GM18870 (cell line): ENCODE measurements at regions not wholly inside any gene's neighbourhood (a gene's known extent, or its start where the extent isn't known, plus 50 kb on each side); places are given as distances from the start of the nearest gene placed in this dataset.

Experiments
- ATAC-seq: cut with Tn5 transposase; IDR thresholded peaks from one replicate; pipeline ENCODE4 v1.9.1; 2021; ENCODE audit warnings: moderate library complexity; ENCODE audit not compliant: unreplicated experiment

DNA sequence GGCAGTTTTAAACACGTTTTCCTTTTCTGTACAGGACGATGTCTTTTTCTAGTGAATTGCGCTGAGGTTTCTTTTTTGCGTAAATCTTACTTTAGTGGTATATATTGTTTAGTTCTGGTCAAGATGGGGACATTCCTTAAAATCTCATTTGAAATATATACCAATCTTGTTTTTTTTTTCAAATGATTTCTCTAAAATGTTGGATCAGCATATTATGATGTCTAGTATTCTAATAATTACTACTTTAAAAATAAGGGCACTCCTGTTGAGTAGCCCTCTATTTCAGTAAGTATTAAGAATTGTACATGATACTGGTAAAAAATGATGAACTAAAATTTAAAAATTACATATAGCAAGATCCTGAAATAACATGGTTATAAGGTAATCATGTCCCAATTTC is 224.1 kb upstream of the ARHGAP24 start:
- no peak for ATAC-seq

DNA sequence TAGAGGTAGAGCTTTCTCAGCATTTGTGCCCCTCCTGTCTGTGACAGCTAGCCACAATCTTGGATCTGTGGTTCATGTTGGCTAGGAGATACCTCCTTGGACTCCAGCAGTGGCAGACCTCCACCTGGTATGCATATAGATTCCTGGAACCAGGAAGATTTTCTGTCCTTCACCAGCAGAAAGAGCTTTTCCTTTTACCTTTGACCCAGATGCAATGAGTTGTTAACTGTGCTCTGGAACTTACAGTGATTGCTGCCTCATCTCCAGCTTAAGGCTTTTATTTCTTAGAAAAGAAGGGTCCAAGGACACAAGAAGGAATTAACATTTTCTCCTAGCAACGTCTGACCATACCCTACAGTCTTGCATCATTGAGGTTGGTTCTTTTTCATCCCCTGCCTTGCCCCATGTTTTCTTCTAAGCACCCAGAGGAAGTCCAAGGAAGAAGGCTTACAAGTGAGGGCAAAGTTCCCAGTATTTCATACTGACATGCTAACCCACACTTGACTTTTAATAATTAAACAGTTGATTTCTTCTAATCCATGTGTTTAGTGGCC is 217.1 kb upstream of the ARHGAP24 start:
- no peak for ATAC-seq

DNA sequence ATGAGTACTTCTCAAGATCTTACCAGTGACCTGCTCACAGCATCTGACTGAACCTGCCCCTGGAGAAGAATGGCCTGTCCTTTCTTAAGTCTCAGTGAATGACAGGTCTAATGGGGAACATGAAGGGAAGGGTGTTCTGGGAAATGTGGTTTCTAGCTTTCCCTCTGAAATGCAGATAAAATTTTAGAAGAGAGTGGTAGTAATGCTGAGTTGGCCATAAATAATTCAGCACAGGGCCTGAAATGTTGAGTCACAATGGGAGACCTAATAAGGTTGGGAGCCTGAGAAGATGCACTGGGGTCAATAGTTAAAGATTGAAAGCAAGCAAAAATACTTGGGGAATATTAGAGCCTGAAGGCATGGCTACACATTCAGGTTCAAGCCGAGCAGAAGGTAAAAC is 214.9 kb upstream of the ARHGAP24 start:
- no peak for ATAC-seq

DNA sequence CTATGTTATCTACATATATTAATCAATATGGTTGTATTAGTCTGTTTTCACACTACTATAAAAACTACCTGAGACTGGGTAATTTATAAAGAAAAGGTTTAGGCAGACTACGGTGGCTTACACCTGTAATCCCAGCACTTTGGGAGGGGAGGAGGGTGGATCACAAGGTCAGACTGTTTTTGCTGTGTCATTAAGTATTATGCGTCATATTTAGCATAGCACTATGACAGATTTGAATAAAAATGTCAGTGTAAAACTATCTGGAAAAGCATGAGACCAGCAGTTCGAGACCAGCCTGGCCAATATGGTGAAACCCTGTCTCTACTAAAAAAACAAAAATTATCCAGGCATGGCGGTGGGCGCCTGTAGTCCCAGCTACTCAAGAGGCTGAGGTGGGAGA is 209.7 kb upstream of the ARHGAP24 start:
- ATAC-seq = no peak

DNA sequence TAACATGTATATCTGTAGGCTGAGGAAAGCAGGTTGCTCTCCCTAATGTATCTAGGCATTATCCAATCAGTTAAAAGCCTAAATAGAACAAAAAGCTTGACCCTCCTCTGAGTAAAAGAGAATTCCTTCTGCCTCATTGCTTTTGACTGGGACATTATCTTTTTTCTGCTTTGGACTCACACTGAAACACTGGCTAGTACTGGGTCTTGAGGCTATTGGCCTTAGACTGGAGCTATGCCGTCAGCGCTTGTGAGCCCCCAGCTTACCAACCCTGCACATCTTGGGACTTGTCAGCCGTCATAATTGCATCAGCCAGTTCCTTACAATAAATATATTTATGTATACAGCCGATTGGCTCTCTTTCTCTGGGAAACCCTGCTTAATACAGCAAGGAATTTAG is 206.8 kb upstream of the ARHGAP24 start:
- no peak for ATAC-seq

DNA sequence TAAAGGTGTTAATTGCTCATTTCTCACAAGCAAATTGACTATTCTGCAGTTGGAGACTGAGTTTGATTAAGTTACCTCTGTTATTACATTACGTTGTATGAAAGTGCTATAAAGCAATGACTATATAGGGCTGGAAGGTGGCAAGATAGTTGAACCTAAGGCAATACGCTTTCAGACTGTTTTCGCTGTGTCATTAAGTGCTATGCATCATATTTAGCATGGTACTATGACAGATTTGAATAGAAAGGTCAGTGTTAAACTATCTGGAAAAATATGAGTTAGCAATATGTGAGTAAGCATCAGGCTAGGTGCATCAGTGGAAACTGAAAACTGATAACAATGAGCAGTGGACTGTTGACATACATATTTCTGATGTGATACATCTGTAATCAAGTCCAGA is 206.0 kb upstream of the ARHGAP24 start:
- no peak for ATAC-seq

DNA sequence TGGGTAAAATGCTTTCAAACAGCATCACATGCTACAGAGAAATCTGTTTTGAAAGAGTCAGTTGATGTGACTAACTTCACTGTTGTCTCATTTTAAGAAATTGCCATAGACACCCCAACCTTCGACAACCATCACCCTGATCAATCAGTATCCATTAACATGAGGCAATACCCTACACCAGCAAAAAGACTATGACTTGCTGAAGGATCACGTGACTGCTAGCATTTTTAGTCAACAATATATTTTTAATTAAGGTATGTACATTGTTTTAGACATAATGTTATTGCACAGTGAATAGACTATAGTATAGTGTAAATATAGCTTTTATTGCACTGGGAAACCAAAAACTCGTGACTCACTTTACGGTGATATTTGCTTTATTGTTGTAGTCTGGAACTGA is 200.0 kb upstream of the ARHGAP24 start:
- no peak for ATAC-seq

DNA sequence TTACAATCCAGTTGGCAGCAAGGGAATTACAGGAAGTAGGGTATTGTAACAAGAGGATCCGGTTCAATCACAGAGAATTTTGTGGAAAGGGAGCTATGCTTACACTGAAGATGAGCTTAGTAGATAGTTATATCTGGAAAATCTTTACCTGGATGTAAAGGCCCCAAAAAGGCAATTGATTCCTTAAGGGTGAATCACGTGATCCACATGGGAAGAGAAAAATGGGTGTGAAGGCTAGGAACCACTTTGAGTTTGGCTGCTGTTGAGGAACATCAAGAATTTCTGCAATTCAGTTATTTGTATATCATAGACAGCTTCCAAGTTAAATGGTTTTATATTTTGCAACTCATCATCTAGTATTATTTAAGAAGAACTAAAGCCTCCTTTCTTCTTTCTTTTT is 194.0 kb upstream of the ARHGAP24 start:
- no peak for ATAC-seq

DNA sequence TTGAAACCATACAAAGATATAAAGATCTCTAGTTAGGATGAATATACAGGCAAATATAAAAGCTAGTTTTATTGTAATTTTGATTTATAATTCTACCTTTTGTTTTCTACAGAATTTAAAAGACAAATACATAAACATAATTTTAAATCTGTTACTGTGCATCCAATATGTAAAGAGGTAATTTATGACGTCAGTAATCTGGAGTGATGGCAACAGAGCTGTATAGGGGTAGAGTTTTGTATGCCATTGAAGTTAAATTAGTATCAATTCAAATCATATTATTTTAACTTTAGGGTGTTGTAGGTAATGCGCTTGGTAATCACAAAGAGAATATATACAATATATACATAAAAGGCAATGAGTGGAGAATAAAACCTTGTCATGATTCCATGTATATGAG is 183.7 kb upstream of the ARHGAP24 start:
- no peak for ATAC-seq

DNA sequence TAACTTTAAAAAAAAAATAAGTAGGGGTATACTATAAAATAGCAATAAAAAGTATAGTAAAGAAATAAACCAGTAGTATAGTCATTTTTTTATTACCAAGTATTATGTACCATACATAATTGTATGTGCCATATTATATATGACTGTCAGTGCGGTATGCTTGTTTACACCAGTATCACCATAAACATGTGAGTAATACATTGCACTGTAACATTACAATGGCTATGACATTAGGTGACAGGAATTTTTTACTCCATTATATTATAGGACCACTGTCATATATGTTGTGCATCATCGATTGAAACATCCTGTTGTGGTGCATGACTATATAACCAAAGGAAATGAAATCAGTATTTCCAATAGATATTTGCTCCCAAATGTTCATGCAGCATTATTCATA is 176.9 kb upstream of the ARHGAP24 start:
- ATAC-seq = no peak

DNA sequence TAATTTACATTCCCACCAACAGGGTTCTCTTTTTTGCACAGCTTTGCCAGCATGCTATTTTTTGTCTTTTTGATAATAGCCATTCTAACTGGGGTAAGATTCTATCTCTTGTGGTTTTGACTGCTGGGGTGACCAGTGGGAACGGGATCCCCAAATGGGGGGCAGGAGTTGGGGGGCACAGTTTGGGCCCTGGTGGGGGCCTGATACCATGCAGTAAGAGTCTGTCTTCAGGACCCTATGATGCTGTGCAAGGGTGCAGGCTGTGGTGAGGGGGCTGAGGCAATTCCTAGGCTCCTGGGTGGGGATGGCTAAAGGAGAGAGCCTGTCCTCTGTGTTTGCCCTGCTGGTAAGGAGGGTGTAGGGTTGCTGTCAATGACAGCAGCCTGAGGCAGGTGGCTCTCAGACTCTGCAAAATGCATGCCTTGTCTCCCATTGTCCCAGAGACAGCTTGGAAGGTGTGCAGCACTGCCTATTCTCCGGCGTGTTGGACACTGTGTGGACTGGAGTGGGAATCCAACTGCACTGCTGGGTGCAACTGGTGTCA is 172.7 kb upstream of the ARHGAP24 start:
- no peak for ATAC-seq

DNA sequence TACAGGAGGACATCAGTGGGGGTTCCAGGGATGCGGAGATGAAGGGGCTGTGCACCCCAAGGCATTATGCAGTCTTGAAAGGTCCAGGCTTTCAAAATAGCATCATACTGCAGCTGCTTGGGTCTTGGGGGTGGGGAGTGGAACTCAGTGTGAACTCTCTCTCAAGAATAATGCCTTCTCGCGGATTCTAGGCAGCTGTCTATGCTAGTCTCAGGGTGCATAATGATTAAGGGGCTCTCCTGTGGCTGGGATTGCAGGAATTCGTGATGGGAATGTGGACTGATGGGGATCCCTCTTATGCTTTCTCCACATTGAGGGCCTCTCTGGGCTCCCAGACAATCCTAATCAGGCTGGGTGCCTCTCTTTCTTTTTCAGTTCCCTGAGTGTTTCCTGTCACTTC is 172.2 kb upstream of the ARHGAP24 start:
- no peak for ATAC-seq

DNA sequence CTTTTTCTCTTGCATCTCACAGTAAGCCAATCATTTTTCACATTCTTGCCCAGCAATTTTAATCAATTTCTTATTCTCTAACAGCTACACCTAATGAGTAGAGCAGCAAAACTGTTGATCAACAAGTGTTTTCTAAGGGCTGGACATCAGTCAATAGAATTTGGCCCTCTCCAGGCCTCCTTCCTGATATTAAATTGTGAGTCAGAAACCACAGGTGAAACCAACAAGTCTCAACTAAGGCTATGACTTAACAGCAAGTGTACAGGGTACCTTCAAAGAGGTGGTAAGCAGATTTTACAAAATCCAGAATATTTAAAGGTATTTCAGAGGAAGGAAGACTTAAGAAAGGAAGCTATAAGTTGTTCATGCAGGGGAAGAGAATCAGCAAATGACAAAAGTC is 156.5 kb upstream of the ARHGAP24 start:
- ATAC-seq = no peak

DNA sequence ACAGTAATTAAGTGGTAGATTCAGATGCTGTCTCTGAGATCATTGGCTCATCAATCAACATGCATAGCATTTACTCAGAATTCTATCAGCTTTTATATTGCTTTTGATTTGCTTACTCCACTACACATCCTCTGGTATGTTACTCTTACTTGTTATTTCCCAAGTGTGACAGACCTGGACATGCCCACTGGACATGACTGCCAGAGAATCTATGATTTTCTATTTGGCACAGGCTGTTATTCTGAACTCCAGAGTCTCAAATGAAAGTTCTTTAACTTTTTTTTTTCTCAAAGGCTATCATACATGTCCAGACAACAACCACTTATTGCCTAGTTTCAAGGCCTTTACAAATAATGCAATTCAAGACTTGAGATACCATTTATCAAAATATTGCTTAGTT is 116.1 kb upstream of the ARHGAP24 start:
- ATAC-seq = no peak

DNA sequence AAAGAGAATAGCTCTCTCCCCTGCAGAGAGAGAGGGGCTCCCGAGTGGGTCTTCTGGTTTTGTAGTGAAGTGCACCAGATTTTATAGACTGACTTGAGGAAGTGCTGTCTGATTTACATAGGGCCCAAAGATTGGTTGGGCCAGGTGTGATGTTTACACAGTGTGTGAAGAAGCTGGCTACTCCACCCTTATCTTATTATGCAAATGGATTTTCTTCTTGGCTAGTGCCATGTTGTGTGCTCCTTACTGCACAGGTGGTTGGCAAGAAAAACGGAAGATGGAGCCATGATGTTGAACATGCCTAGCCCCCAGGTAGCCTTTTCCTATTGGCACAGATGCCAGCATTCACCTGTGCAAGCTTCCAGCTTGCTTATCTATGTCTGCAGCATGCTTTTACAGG is 112.4 kb upstream of the ARHGAP24 start:
- no peak for ATAC-seq

DNA sequence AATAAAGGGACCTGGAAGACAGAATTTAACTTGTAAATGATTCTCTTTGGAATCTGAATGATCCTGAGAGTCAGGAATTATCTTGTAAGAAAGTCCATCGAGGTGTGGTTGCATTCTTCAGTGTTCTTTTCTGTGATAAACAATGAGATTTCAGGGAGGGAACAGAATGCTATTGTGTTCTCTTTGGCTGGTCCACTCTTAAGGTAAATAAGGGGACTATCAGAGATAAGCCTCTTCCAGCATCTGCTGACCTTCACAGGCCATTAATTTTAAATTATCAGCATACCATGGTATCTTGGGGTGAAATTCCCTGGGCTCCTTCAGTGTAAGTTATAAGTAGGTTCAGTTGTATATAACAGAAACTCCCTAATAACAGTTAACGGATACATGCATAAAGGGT is 107.1 kb upstream of the ARHGAP24 start:
- no peak for ATAC-seq

DNA sequence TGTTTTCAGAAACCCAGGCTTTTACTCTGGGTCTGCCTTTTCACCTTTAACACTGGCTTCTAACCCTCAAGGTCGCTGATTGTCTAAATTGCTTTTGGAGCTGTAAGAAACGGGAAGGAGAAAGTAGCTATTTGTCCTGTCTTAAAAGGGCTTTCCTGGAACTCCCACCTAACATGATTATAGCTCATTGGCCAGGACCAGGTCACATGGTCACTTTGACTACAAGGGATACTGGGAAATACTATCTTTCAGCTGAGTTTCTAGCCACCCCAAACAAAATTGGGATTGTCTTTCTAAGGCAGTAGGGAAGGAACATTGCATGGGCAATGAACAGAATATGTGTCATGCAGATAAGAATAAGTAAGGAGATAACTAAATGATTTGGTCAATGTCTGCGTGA is 106.7 kb upstream of the ARHGAP24 start:
- no peak for ATAC-seq

DNA sequence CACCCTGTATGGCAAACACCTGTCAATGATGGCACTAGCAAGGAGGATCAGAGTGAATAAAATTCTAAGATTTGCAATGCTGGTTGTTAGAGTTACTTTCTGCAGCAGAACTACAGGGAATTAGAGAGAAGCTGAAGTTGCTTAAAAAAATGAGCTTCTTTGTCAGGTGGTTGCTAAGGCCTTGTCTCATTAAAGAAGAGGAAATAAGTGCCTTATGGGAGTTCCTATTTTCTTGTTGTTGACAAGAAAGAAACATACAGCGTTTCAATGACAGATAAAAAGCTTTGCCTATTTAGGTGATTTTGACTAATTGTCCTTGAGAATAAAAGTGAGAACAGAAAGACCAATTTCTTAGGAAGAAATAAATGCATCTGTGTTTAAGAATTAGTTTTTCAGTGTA is 106.0 kb upstream of the ARHGAP24 start:
- ATAC-seq = no peak

DNA sequence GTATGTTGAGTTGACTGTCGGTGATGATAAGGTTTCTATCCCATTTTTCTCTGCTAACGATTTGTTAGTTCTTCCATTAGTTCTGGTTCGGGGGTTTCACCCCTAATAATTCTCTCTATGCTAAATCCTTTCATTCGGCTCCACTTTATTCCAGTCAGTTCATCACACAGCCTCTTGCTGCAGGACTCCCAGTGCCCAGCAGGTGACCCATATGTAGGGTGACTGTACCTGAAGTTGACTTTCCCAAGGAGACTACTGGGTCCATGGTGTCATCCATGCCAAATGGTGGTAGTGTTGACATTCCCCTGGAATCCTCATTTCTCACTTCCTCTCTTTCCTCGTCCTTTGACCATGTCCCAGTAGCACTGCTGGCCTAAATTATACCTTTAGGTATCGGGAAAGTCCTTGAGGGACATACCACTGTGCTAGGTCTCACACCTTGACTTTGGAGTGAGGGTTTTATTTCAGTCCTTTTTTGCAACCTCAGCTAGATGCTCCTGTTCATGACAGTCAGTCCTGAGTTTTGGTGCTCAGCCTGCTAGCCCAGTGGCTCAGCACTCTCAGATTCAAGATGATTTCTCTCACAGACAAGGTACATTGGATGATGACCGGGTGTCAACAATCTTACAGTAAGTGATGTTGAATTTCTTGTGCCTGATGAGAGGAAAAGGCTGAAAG is 105.1 kb upstream of the ARHGAP24 start:
- peak; percentile 12 for ATAC-seq

DNA sequence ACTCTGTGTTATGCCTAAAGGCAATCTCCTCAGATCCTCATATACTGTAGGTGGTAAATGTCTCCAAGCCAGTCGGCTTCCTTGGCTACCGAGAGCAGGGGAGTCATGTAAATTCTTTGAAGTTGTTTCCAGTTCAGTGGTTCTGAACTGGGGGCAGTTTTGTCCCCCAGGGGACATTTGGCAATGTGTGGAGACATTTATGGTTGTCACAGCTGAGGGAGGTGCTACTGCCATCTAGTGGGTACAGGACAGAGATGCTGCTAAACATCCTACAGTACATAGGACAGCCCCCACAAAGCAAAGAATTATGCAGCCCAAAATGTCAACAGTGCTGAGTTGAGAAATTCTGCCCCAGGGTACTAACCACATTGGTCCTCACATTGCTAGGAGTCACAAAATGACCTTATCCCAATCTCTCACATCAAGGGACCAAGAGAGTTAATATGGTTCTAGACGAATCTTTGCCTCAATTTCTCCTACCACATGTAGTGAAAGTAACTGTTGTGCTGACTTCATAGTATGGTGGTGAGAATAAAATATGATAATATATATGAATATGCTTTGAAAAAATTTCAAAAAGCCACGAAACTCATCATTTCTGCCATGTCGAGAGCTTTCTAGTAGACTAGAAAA is 104.4 kb upstream of the ARHGAP24 start:
- peak; percentile 92 for ATAC-seq

DNA sequence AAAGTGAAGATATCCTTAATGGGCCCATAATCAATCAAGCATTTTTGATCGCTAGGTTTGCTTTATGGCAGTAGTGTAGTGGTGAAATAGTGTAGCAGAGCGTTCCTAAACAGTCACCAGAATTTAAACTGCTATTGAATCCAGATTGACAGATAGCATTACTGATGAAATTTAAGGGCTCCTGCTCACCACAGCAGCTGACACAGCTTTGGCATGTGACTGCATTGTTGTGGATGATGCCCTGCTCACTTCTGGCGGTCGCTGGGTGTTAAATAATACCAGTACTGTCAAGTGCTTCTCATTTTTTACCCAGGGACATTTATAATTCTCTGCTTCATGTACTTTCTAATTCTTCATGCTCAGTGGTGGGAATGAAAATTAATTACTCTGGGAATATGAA is 102.0 kb upstream of the ARHGAP24 start:
- no peak for ATAC-seq

DNA sequence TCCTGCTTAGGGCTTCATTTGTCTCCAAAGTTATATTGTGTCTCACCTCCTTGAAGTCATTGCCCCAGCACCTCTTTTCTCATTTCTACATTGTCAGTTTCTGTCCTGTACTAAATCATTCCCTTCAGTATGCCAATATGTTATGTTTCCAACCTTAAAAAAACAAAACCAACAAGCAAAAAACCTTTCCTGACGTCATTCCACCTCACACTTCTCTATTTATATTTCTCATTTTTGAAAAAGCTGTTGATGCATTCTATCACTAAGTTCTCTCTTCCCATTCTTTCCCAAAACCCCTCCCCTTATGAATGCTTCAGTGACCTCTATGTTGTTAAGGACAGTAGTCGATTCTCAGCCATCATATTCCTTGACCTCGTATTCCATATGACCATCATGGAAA is 98.7 kb upstream of the ARHGAP24 start:
- no peak for ATAC-seq

DNA sequence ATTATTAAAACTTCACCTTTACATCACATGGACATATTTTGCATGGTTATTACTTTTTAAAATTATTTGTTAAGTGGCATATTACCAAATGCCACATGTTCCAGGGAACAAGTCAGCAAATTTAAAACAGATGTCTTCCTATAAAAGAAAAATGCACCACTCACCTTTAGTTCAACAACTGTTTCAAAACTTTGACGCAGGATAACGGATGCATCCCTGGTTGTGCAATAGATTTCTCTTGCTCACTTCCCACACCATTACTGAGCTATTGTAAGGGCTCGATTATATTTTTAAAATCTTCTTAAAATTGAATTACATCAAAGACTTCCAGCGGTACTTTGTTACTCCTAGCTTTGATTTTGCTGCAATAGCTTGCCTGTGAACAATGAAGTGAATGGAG is 93.0 kb upstream of the ARHGAP24 start:
- no peak for ATAC-seq
